ENCODE measurements at regions not wholly inside any gene's neighbourhood (a gene's known extent, or its start where the extent isn't known, plus 50 kb on each side); places are given as distances from the start of the nearest gene placed in this dataset.

- ATAC-seq: no peak
- WGBS (ENCODE audit: insufficient coverage, insufficient replicate concordance, low lambda C conversion rate, missing lambda C conversion rate): 77% methylated on average over 1 of the region's 1 CpG
- no peaks in the 10 kb centered on the region; a peak in 1 of 4 replicates for H3K27me3 ChIP-seq (replicated peaks in 1 of 2; ENCODE audit: control insufficient read depth in 2 of 2, insufficient read depth in 2 of 2, low read length in 1 of 2)
- TF ChIP-seq WRNIP1 (IDR thresholded peaks at IDR 0.05; ENCODE audit: borderline replicate concordance, low read depth, low read length) (no peak), TCF7 (IDR thresholded peaks at IDR 0.05; ENCODE audit: borderline replicate concordance) (no peak), RCOR1 (conservative IDR thresholded peaks at IDR 0.05; ENCODE audit: low read depth, low read length) (no peak), RELA (IDR thresholded peaks at IDR 0.05; ENCODE audit: borderline replicate concordance, partially characterized antibody) (no peak), SUZ12 (IDR thresholded peaks at IDR 0.05; ENCODE audit: unreplicated experiment) (no peak), CBX3 (IDR thresholded peaks at IDR 0.05; ENCODE audit: borderline replicate concordance, low read depth) (no peak), KDM1A (IDR thresholded peaks at IDR 0.05; ENCODE audit: borderline replicate concordance) (no peak), HDAC6 (IDR thresholded peaks at IDR 0.05; ENCODE audit: unreplicated experiment) (no peak), MXI1 (IDR thresholded peaks at IDR 0.05; ENCODE audit: low read depth, low read length) (no peak), ATF7 (IDR thresholded peaks at IDR 0.05; ENCODE audit: low read depth) (no peak), CHD1 (IDR thresholded peaks at IDR 0.05; ENCODE audit: low read depth, low read length) (no peak)
- ChIA-PET CTCF (no interaction called here), RAD21 (ENCODE audit: unreplicated experiment) (no interaction called here), POLR2A (no interaction called here), SMC1A (ENCODE audit: uncharacterized antibody, unreplicated experiment) (no interaction called here)
- H3K4me2 ChIP-seq (ENCODE audit: control insufficient read depth, insufficient read depth): no peak overlapping the region
- no peak overlapping the region for H3K4me3 ChIP-seq
- no peaks in the 10 kb centered on the region for H3K4me1 ChIP-seq (ENCODE audit: control insufficient read depth, insufficient read depth, low read length)
- no peak overlapping the region for H3K27ac ChIP-seq (ENCODE audit: control insufficient read depth, insufficient read depth)
- intact Hi-C loops (cut with micrococcal nuclease; ENCODE audit: unreplicated experiment) (no loop called here), in situ Hi-C loops (cut with MboI) (no loop called here)
- H2AFZ ChIP-seq (ENCODE audit: control insufficient read depth, low read depth, low read length): no peak overlapping the region
- no peak overlapping the region for H3K9ac ChIP-seq (ENCODE audit: control insufficient read depth, insufficient read depth, low read length)
- no peaks in the 10 kb centered on the region for H3K79me2 ChIP-seq (ENCODE audit: control insufficient read depth, insufficient read depth, low read length)
- no peak for FAIRE-seq
- BruUV-seq (replicated peaks): no TSS peak
- no peak for DNase-seq (ENCODE audit: low read depth, low spot score)
- no peaks in the 10 kb centered on the region for H3K36me3 ChIP-seq (ENCODE audit: control insufficient read depth in 2 of 2, insufficient read depth in 2 of 2, low read length in 1 of 2)
- H4K20me1 ChIP-seq (ENCODE audit: control insufficient read depth, insufficient read depth): no peaks in the 10 kb centered on the region
- H3K9me3 ChIP-seq (replicated peaks; ENCODE audit: control insufficient read depth, insufficient read depth, low read length): no peaks in the 10 kb centered on the region; the same call in 2 of the 3 replicates
These were observed 146.4 kb downstream of the YIPF5 start for GRCh38 chr5:144024090-144024489.

GRCh38 chr5:144024545-144024944 is 145.9 kb downstream of the YIPF5 start:
- H4K20me1 ChIP-seq (ENCODE audit: control insufficient read depth, insufficient read depth): no peaks in the 10 kb centered on the region
- DNase-seq (ENCODE audit: low read depth, low spot score) (no peak), ATAC-seq (no peak), FAIRE-seq (no peak)
- H3K27ac ChIP-seq (ENCODE audit: control insufficient read depth, insufficient read depth): no peak overlapping the region
- H3K79me2 ChIP-seq (ENCODE audit: control insufficient read depth, insufficient read depth, low read length): no peaks in the 10 kb centered on the region
- no peak overlapping the region for H3K9ac ChIP-seq (ENCODE audit: control insufficient read depth, insufficient read depth, low read length)
- POLR2A ChIA-PET: no interaction called here
- no peak overlapping the region for H3K4me3 ChIP-seq
- SMC1A ChIA-PET (ENCODE audit: uncharacterized antibody, unreplicated experiment): no interaction called here
- in situ Hi-C loops (cut with MboI) (no loop called here), intact Hi-C loops (cut with micrococcal nuclease; ENCODE audit: unreplicated experiment) (no loop called here)
- no peak overlapping the region for H3K4me2 ChIP-seq (ENCODE audit: control insufficient read depth, insufficient read depth)
- RAD21 ChIA-PET (ENCODE audit: unreplicated experiment): no interaction called here
- no peaks in the 10 kb centered on the region for H3K4me1 ChIP-seq (ENCODE audit: control insufficient read depth, insufficient read depth, low read length)
- H3K36me3 ChIP-seq (ENCODE audit: control insufficient read depth in 2 of 2, insufficient read depth in 2 of 2, low read length in 1 of 2): no peaks in the 10 kb centered on the region
- H3K27me3 ChIP-seq (replicated peaks in 1 of 2; ENCODE audit: control insufficient read depth in 2 of 2, insufficient read depth in 2 of 2, low read length in 1 of 2): no peaks in the 10 kb centered on the region; a peak in 1 of 4 replicates
- CTCF ChIA-PET: no interaction called here
- H3K9me3 ChIP-seq (replicated peaks; ENCODE audit: control insufficient read depth, insufficient read depth, low read length): no peaks in the 10 kb centered on the region; the same call in 2 of the 3 replicates
- BruUV-seq (replicated peaks): no TSS peak
- no peak overlapping the region for H2AFZ ChIP-seq (ENCODE audit: control insufficient read depth, low read depth, low read length)
- TF ChIP-seq, protein P1, sequence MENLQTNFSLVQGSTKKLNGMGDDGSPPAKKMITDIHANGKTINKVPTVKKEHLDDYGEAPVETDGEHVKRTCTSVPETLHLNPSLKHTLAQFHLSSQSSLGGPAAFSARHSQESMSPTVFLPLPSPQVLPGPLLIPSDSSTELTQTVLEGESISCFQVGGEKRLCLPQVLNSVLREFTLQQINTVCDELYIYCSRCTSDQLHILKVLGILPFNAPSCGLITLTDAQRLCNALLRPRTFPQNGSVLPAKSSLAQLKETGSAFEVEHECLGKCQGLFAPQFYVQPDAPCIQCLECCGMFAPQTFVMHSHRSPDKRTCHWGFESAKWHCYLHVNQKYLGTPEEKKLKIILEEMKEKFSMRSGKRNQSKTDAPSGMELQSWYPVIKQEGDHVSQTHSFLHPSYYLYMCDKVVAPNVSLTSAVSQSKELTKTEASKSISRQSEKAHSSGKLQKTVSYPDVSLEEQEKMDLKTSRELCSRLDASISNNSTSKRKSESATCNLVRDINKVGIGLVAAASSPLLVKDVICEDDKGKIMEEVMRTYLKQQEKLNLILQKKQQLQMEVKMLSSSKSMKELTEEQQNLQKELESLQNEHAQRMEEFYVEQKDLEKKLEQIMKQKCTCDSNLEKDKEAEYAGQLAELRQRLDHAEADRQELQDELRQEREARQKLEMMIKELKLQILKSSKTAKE (IDR thresholded peaks at IDR 0.05; ENCODE audit: low read depth, poor library complexity, severe bottlenecking): no peak
- TF ChIP-seq ZBTB4 (CRISPR knock-in tag; IDR thresholded peaks at IDR 0.05) (no peak), MXI1 (IDR thresholded peaks at IDR 0.05; ENCODE audit: low read depth, low read length) (no peak), YBX1 (IDR thresholded peaks at IDR 0.05) (no peak), GATAD2B (conservative IDR thresholded peaks at IDR 0.05; ENCODE audit: low read depth) (no peak), NBN (IDR thresholded peaks at IDR 0.05) (no peak)

Measured in GM12878 (cell line).